ENCODE measurements at regions not wholly inside any gene's neighbourhood (a gene's known extent, or its start where the extent isn't known, plus 50 kb on each side); places are given as distances from the start of the nearest gene placed in this dataset.

- no peak for TF ChIP-seq CTCF (IDR thresholded peaks at IDR 0.05)
- TF ChIP-seq POLR2A (IDR thresholded peaks at IDR 0.05): no peak
These were observed 58.0 kb upstream of the ELN start for GRCh38 chr7:73969991-73970390.

Measured in thyroid gland (tissue), 4 donors.